CD14-positive monocyte (primary cell): ENCODE measurements at regions not wholly inside any gene's neighbourhood (a gene's known extent, or its start where the extent isn't known, plus 50 kb on each side); places are given as distances from the start of the nearest gene placed in this dataset.

ENCODE experiments used
- DNase-seq, 3 donors: peaks; one replicate each; pipeline ENCODE4 v3.0.0-alpha.2; 2011 to 2022
- H2AFZ ChIP-seq: 2 replicates; pipeline ENCODE4 v1.6.0; 2012; ENCODE audit warnings: mild to moderate bottlenecking, low read depth, low read length, inconsistent platforms; ENCODE audit not compliant: insufficient read depth, poor library complexity, severe bottlenecking
- H3K27ac ChIP-seq, 2 donors: 1 replicate in 1 of 2; 2 replicates in 1 of 2; pipeline ENCODE4 v1.5.1; 2012 to 2013; ENCODE audit warnings: low read length in 2 of 2, control low read depth in 1 of 2, inconsistent platforms in 1 of 2, low read depth in 1 of 2, mild to moderate bottlenecking in 1 of 2
- H3K27me3 ChIP-seq, 2 donors: one replicate each; pipeline versions ENCODE4 v1.6.0 to v1.6.1; 2011 to 2013; ENCODE audit warnings: low read length in 2 of 2; ENCODE audit not compliant: control insufficient read depth in 2 of 2, insufficient read depth in 2 of 2
- H3K36me3 ChIP-seq, 2 donors: replicated peaks in 1 of 2; 1 replicate in 1 of 2; 2 replicates in 1 of 2; pipeline versions ENCODE4 v1.5.1 to v1.6.1; 2012 to 2013; ENCODE audit warnings: low read length in 2 of 2, control low read depth in 1 of 2, inconsistent platforms in 1 of 2, mild to moderate bottlenecking in 1 of 2; ENCODE audit not compliant: insufficient read depth in 2 of 2, control insufficient read depth in 1 of 2
- H3K4me1 ChIP-seq, 2 donors: 1 replicate in 1 of 2; 2 replicates in 1 of 2; pipeline versions ENCODE4 v1.5.1 to v1.6.1; 2012 to 2013; ENCODE audit warnings: low read length in 2 of 2, control low read depth in 1 of 2, inconsistent platforms in 1 of 2, mild to moderate bottlenecking in 1 of 2, moderate library complexity in 1 of 2; ENCODE audit not compliant: insufficient read depth in 2 of 2, control insufficient read depth in 1 of 2
- H3K4me2 ChIP-seq: replicated peaks from 2 replicates; pipeline ENCODE3; 2012; ENCODE audit warnings: low read length, moderate library complexity, mild to moderate bottlenecking; ENCODE audit not compliant: poor library complexity, severe bottlenecking; ENCODE audit errors: extremely low read depth
- H3K4me3 ChIP-seq, 3 experiments: fragments of 200-600 bp in 1 of 3; sonication (generic) in 1 of 3; replicated peaks in 1 of 3; 1 replicate in 2 of 3; 2 replicates in 1 of 3; pipeline ENCODE4 v1.5.1; 2011 to 2013; ENCODE audit warnings: low read length in 3 of 3, mild to moderate bottlenecking in 3 of 3, control low read depth in 2 of 3, low read depth in 2 of 3, inconsistent platforms in 1 of 3, moderate library complexity in 1 of 3
- H3K79me2 ChIP-seq: 2 replicates; pipeline ENCODE4 v1.6.0; 2012; ENCODE audit warnings: mild to moderate bottlenecking, control low read depth, inconsistent platforms, low read length, moderate library complexity; ENCODE audit not compliant: insufficient read depth
- H3K9ac ChIP-seq: 2 replicates; pipeline ENCODE4 v1.6.0; 2017; ENCODE audit warnings: low read length, mild to moderate bottlenecking; ENCODE audit not compliant: insufficient read depth, poor library complexity, severe bottlenecking
- H3K9me3 ChIP-seq, 2 donors: replicated peaks in 1 of 2; 1 replicate in 1 of 2; 2 replicates in 1 of 2; pipeline versions ENCODE4 v1.5.1 to v1.6.1; 2012 to 2013; ENCODE audit warnings: low read length in 2 of 2, control low read depth in 1 of 2; ENCODE audit not compliant: control insufficient read depth in 1 of 2, insufficient read depth in 1 of 2
- H4K20me1 ChIP-seq: 2 replicates; pipeline ENCODE4 v1.6.0; 2012; ENCODE audit warnings: mild to moderate bottlenecking, low read length, control low read depth, moderate library complexity; ENCODE audit not compliant: insufficient read depth
- H3K27ac Mint-ChIP-seq, 7 donors: one replicate each; pipeline ENCODE4 v1.8.0; 2020; ENCODE audit warnings: mild to moderate bottlenecking in 7 of 7, mixed read lengths in 7 of 7, moderate library complexity in 6 of 7, inconsistent platforms in 2 of 7
- H3K27me3 Mint-ChIP-seq, 3 donors: one replicate each; pipeline ENCODE4 v1.8.0; 2021 to 2022; ENCODE audit warnings: low read depth in 3 of 3, mild to moderate bottlenecking in 3 of 3, mixed read lengths in 3 of 3, moderate library complexity in 3 of 3, inconsistent platforms in 1 of 3
- H3K36me3 Mint-ChIP-seq, 2 donors: one replicate each; pipeline ENCODE4 v1.8.0; 2020; ENCODE audit warnings: mixed read lengths in 2 of 2, inconsistent platforms in 1 of 2, mild to moderate bottlenecking in 1 of 2
- H3K4me1 Mint-ChIP-seq: one replicate; pipeline ENCODE4 v1.8.0; 2020; ENCODE audit warnings: mild to moderate bottlenecking, mixed read lengths
- H3K4me3 Mint-ChIP-seq, 2 donors: one replicate each; pipeline ENCODE4 v1.8.0; 2020; ENCODE audit warnings: mild to moderate bottlenecking in 2 of 2, mixed read lengths in 2 of 2, moderate library complexity in 1 of 2
- H3K9me3 Mint-ChIP-seq, 7 donors: one replicate each; pipeline ENCODE4 v1.8.0; 2020 to 2022; ENCODE audit warnings: mixed read lengths in 7 of 7, mild to moderate bottlenecking in 6 of 7, moderate library complexity in 6 of 7, inconsistent platforms in 2 of 7
- WGBS: methylation state at CpG from one replicate; pipeline ENCODE4 v1.1.5; 2013; ENCODE audit warnings: missing lambda C conversion rate; ENCODE audit not compliant: insufficient coverage; 5-methylcytosine and 5-hydroxymethylcytosine counted together
- intact Hi-C, 2 donors: fragments of 100-400 bp; cut with micrococcal nuclease; formaldehyde crosslinking; loops; one replicate each; pipeline versions ENCODE4 v1.15.0 to v1.15.1; 2023
- TF ChIP-seq, protein P1 (sequence below): fragments of 200-600 bp; IDR thresholded peaks from one replicate; pipeline ENCODE4 v1.8.0; 2022; ENCODE audit warnings: antibody characterized with exemption, mild to moderate bottlenecking

DNA sequence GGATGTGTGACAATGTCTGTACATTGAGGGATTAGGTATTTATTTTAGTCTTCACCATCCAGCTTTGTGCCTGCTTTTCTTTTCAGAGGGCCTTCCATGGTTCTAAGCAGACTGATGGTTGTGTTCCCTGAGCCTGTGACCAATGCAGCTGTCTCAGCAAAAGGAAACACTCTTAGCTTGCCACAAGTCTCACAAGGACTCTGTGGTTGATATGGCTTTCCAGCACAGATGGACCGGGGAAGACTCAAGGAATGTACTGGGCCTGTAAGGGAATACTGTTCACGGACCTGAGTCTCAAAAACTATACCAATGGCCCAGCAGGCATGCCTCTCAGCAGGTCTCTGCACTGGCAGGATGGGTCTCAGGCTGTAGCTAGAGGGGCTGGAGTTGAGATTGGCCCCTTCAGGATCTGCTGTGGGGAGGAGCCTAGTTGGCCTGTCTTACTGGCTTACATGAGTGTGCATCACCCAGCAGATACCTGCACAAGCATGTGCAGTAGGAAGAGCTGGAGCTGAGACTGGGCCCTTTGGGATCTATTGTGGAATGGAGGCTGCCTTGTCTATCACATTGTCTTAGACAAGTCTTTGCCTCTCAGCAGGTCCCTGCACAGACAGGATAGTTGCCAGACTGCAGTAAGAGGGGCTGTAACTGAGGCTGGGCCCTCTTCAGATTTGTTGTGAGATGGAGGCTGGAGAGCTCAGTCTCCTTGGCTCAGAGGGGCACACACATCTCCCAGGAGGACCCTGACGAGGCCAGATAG, 52.0 kb upstream of the PDC start:
- Mint-ChIP-seq H3K27me3 (no peaks in the 10 kb centered on the region), H3K4me3 (no peak overlapping the region), H3K4me1 (peaks cover 18% of the 10 kb centered on the region), H3K27ac (peak overlapping the region in 6 of 7 donors; percentile 59 to 91 (median 88)), H3K9me3 (peaks cover 2 to 13% (median 7%) of the 10 kb centered on the region in 7 donors), H3K36me3 (peaks cover 4 to 13% of the 10 kb centered on the region in 2 donors)
- Histone ChIP-seq H2AFZ (peak overlapping the region; percentile 78), H4K20me1 (no peaks in the 10 kb centered on the region), H3K4me3 (peak overlapping the region in 1 of 3 experiments; percentile 46), H3K9me3 (no peaks in the 10 kb centered on the region), H3K9ac (peak overlapping the region; percentile 16), H3K79me2 (no peaks in the 10 kb centered on the region), H3K4me1 (peaks cover 16 to 20% of the 10 kb centered on the region in 2 donors), H3K27ac (peak overlapping the region in 1 of 2 donors; percentile 88), H3K36me3 (no peaks in the 10 kb centered on the region), H3K27me3 (no peaks in the 10 kb centered on the region), H3K4me2 (no peak overlapping the region)
- intact Hi-C loops: no loop called here
- TF ChIP-seq, protein P1, sequence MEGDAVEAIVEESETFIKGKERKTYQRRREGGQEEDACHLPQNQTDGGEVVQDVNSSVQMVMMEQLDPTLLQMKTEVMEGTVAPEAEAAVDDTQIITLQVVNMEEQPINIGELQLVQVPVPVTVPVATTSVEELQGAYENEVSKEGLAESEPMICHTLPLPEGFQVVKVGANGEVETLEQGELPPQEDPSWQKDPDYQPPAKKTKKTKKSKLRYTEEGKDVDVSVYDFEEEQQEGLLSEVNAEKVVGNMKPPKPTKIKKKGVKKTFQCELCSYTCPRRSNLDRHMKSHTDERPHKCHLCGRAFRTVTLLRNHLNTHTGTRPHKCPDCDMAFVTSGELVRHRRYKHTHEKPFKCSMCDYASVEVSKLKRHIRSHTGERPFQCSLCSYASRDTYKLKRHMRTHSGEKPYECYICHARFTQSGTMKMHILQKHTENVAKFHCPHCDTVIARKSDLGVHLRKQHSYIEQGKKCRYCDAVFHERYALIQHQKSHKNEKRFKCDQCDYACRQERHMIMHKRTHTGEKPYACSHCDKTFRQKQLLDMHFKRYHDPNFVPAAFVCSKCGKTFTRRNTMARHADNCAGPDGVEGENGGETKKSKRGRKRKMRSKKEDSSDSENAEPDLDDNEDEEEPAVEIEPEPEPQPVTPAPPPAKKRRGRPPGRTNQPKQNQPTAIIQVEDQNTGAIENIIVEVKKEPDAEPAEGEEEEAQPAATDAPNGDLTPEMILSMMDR: no peak
- WGBS: 96% methylated on average over 2 of the region's 3 CpGs
- DNase-seq: no peak

DNA sequence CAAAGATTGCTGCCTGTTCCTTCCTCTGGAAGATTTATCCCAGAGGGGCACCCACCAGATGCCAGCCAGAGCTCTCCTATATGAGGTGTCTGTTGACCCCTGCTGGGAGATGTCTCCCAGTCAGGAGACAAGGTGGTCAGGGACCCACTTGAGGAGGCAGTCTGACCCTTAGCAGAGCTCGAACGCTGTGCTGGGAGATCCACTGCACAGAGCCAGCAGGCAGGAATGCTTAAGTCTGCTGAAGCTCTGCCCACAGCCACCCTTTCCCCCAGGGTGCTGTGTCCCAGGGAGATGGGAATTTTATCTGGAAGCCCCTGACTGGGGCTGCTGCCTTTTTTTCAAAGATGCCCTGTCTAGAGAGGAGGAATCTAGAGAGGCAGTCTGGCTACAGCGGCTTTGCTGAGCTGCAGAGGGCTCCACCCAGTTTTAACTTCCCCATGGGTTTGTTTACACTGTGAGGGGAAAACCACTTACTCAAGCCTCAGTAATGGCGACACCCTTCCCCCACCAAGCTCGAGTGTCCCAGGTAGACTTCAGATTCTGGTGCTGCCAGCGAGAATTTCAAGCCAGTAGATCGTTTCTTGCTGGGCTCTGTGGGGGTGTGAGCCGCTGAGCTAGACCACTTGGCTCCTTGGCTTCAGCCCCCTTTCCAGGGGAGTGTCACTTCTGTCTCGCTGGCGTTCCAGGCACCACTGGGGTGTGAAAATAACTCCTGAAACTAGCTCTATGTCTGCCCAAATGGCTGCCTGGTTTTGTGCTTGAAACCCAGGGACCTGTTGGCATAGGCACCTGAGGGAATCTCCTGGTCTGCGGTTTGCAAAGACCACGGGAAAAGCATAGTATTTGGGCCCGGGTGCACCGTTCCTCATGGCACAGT, 51.1 kb upstream of the PDC start:
- 86% methylated on average over 10 of the region's 14 CpGs for WGBS
- no peaks in the 10 kb centered on the region for H3K9me3 ChIP-seq
- H3K4me1 Mint-ChIP-seq: peaks cover 18% of the 10 kb centered on the region
- H3K9me3 Mint-ChIP-seq: peaks cover 2 to 15% (median 9%) of the 10 kb centered on the region in 7 donors
- H3K79me2 ChIP-seq: no peaks in the 10 kb centered on the region
- peak overlapping the region; percentile 44 for H3K4me2 ChIP-seq
- H3K36me3 ChIP-seq: no peaks in the 10 kb centered on the region
- peak overlapping the region; percentile 16 for H3K9ac ChIP-seq
- intact Hi-C loops: no loop called here
- H3K4me3 ChIP-seq: peak overlapping the region in 1 of 3 experiments; percentile 46
- peaks cover 16 to 20% of the 10 kb centered on the region in 2 donors for H3K4me1 ChIP-seq
- peak overlapping the region; percentile 56 to 81 for H3K4me3 Mint-ChIP-seq
- DNase-seq: peak; percentile 57 to 76 (median 74)
- no peaks in the 10 kb centered on the region for H3K27me3 Mint-ChIP-seq
- TF ChIP-seq, protein P1: no peak
- H3K36me3 Mint-ChIP-seq: peaks cover 4 to 13% of the 10 kb centered on the region in 2 donors
- peak overlapping the region; percentile 54 to 88 for H3K27ac ChIP-seq
- H3K27me3 ChIP-seq: no peaks in the 10 kb centered on the region
- peak overlapping the region; percentile 73 to 91 (median 88) for H3K27ac Mint-ChIP-seq
- H2AFZ ChIP-seq: peak overlapping the region; percentile 78
- H4K20me1 ChIP-seq: no peaks in the 10 kb centered on the region
